ENCODE measurements at regions not wholly inside any gene's neighbourhood (a gene's known extent, or its start where the extent isn't known, plus 50 kb on each side); places are given as distances from the start of the nearest gene placed in this dataset.

DNA sequence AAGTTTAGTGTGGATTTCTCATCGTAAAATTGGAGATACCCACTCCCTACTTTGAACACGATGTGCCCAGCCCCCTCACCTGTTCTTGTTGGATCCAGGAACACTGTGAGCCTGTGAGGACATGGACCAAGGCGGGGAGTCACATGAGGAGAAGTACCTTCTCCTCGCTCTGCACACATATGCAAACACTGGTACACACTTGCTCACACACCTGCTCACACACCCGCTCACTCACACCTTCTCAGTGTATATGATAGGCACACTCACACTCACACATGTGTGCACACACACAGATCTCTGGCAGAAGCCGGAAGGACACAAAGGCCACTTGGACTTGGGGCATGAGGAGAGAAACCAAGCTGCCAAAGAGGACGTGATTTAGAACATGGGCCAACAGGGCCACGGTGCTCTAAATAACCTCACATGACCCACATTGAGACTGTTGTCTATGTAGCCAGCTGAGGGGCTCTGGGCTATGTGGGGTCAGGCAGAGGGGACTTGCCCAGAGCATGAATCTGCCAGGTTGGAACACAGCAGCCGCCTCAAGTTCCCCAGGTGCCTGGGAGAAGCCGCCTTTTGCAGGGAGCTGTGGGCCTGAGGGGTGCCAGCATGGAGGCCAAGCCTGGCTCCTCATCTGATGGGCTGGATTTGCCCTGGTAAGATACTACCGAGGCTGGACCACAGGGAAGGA is 283.0 kb upstream of the IRX4 start:
- Mint-ChIP-seq H3K36me3 (ENCODE audit: insufficient read depth, unreplicated experiment) (no peaks in the 10 kb centered on the region), H3K27ac (ENCODE audit: low read depth, unreplicated experiment) (no peak overlapping the region), H3K4me1 (ENCODE audit: insufficient read depth, unreplicated experiment) (no peaks in the 10 kb centered on the region), H3K4me3 (ENCODE audit: unreplicated experiment) (no peak overlapping the region), H3K27me3 (ENCODE audit: insufficient read depth, unreplicated experiment) (peaks cover 28% of the 10 kb centered on the region), H3K9me3 (ENCODE audit: unreplicated experiment) (no peaks in the 10 kb centered on the region)
- intact Hi-C loops (cut with micrococcal nuclease), result no loop called here
- POLR2A ChIA-PET, result no interaction called here
- BruUV-seq (replicated peaks), result no TSS peak
- TF ChIP-seq, protein P1, sequence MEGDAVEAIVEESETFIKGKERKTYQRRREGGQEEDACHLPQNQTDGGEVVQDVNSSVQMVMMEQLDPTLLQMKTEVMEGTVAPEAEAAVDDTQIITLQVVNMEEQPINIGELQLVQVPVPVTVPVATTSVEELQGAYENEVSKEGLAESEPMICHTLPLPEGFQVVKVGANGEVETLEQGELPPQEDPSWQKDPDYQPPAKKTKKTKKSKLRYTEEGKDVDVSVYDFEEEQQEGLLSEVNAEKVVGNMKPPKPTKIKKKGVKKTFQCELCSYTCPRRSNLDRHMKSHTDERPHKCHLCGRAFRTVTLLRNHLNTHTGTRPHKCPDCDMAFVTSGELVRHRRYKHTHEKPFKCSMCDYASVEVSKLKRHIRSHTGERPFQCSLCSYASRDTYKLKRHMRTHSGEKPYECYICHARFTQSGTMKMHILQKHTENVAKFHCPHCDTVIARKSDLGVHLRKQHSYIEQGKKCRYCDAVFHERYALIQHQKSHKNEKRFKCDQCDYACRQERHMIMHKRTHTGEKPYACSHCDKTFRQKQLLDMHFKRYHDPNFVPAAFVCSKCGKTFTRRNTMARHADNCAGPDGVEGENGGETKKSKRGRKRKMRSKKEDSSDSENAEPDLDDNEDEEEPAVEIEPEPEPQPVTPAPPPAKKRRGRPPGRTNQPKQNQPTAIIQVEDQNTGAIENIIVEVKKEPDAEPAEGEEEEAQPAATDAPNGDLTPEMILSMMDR (IDR thresholded peaks at IDR 0.05; ENCODE audit: unreplicated experiment), result no peak
- DNase-seq (ENCODE audit: unreplicated experiment), result no peak
- CTCF ChIA-PET, result interaction anchor here (1.3 to 1.7 kb wide), 2 partner anchors 9 to 17 kb away, joined by 3 to 4 read pairs; no protein-coding TSS in a partner anchor

DNA sequence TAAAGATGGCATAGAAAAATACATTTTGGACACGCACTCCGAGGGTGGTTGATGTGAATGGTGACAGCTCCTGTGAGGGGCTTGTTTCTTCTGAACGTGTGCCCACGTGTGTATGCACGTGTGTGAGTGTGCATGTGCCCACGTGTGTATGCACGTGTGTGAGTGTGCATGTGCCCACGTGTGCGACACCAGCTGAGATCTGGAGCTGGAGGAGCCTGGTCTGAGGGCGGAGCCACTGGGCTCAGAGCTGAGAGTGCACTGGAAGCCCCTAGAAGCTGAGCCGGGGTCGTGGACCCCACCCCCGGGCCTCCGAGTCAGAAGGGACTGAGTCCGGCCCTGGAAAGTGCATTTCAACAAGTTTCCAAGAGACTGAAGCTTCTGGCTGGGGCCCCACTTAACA is 282.5 kb upstream of the IRX4 start:
- ChIA-PET CTCF (interaction anchor here (0.6 to 1.7 kb wide), 3 partner anchors 10 to 42 kb away, joined by 3 to 4 read pairs (median 4); no protein-coding TSS in a partner anchor), POLR2A (no interaction called here)
- H3K36me3 Mint-ChIP-seq (ENCODE audit: insufficient read depth, unreplicated experiment), result no peaks in the 10 kb centered on the region
- intact Hi-C loops (cut with micrococcal nuclease), result no loop called here
- H3K4me3 Mint-ChIP-seq (ENCODE audit: unreplicated experiment), result no peak overlapping the region
- no peak overlapping the region for H3K27ac Mint-ChIP-seq (ENCODE audit: low read depth, unreplicated experiment)
- no peaks in the 10 kb centered on the region for H3K4me1 Mint-ChIP-seq (ENCODE audit: insufficient read depth, unreplicated experiment)
- TF ChIP-seq, protein P1 (IDR thresholded peaks at IDR 0.05; ENCODE audit: unreplicated experiment), result no peak
- no peaks in the 10 kb centered on the region for H3K9me3 Mint-ChIP-seq (ENCODE audit: unreplicated experiment)
- peaks cover 22% of the 10 kb centered on the region for H3K27me3 Mint-ChIP-seq (ENCODE audit: insufficient read depth, unreplicated experiment)
- DNase-seq (ENCODE audit: unreplicated experiment), result no peak
- BruUV-seq (replicated peaks), result no TSS peak

DNA sequence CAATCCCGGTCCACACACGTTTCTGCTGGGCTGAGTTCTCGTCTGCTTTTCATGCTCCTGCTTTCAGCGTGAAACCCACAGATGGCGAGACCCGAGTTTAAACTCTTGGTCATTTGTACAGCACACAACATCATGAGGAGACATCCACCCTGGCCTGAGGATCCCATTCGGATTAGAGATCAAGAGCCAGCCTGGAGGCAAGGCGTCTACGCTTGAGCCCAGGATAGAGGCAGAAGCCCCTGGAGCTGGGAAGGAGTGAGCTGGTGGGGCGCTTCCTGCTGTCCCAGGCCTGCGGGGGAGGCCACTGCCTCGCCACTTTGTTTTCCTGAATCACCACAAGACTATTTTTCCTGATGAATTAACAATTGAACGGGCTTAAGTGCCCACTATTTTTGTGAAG is 281.9 kb upstream of the IRX4 start:
- ChIA-PET POLR2A (no interaction called here), CTCF (interaction anchor here (0.6 kb wide), 1 partner anchor 43 kb away, joined by 4 read pairs; no protein-coding TSS in a partner anchor)
- no peak for DNase-seq (ENCODE audit: unreplicated experiment)
- Mint-ChIP-seq H3K27ac (ENCODE audit: low read depth, unreplicated experiment) (no peak overlapping the region), H3K4me3 (ENCODE audit: unreplicated experiment) (no peak overlapping the region), H3K27me3 (ENCODE audit: insufficient read depth, unreplicated experiment) (peaks cover 22% of the 10 kb centered on the region), H3K9me3 (ENCODE audit: unreplicated experiment) (no peaks in the 10 kb centered on the region), H3K4me1 (ENCODE audit: insufficient read depth, unreplicated experiment) (no peaks in the 10 kb centered on the region), H3K36me3 (ENCODE audit: insufficient read depth, unreplicated experiment) (no peaks in the 10 kb centered on the region)
- intact Hi-C loops (cut with micrococcal nuclease), result no loop called here
- BruUV-seq (replicated peaks), result no TSS peak
- TF ChIP-seq, protein P1 (IDR thresholded peaks at IDR 0.05; ENCODE audit: unreplicated experiment), result no peak

DNA sequence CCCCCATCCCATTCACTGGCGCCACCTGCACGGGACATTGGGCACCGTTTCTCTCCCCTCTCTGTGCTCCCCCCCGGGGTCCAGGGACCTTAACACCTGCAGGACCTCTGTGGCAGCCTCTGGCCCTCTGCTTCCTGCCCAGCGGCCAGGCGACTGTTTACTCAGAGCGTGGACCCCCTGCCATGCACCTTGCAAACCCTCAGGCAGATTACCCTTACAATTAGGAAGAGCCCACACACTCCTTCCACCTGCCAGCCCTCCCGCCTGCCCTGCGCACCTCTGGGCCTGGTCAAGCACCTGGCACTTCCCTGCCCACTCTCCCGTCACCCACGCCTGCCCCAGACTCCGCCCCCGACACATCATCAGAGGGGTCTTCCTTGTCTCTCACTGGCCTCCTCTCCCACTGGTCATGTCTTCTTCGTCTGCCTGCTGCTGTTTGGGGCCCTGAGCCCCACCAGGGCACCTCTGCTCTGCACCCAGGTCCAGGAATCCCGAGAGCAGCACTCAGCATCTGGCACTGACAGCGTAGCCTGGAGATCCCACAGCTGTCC is 281.3 kb upstream of the IRX4 start:
- ChIA-PET POLR2A (no interaction called here), CTCF (no interaction called here)
- BruUV-seq (replicated peaks), result no TSS peak
- H3K27ac Mint-ChIP-seq (ENCODE audit: low read depth, unreplicated experiment), result no peak overlapping the region
- H3K4me1 Mint-ChIP-seq (ENCODE audit: insufficient read depth, unreplicated experiment), result no peaks in the 10 kb centered on the region
- intact Hi-C loops (cut with micrococcal nuclease), result no loop called here
- TF ChIP-seq, protein P1 (IDR thresholded peaks at IDR 0.05; ENCODE audit: unreplicated experiment), result no peak
- peaks cover 22% of the 10 kb centered on the region for H3K27me3 Mint-ChIP-seq (ENCODE audit: insufficient read depth, unreplicated experiment)
- DNase-seq (ENCODE audit: unreplicated experiment), result no peak
- no peaks in the 10 kb centered on the region for H3K9me3 Mint-ChIP-seq (ENCODE audit: unreplicated experiment)
- no peak overlapping the region for H3K4me3 Mint-ChIP-seq (ENCODE audit: unreplicated experiment)
- H3K36me3 Mint-ChIP-seq (ENCODE audit: insufficient read depth, unreplicated experiment), result no peaks in the 10 kb centered on the region

Data from MCF 10A (cell line).